HG02623 (cell line): ENCODE measurements at regions not wholly inside any gene's neighbourhood (a gene's known extent, or its start where the extent isn't known, plus 50 kb on each side); places are given as distances from the start of the nearest gene placed in this dataset.

Experiments used
- ATAC-seq: cut with Tn5 transposase; IDR thresholded peaks from one replicate; pipeline ENCODE4 v1.9.1; 2021; ENCODE audit warnings: moderate library complexity; ENCODE audit not compliant: unreplicated experiment

DNA sequence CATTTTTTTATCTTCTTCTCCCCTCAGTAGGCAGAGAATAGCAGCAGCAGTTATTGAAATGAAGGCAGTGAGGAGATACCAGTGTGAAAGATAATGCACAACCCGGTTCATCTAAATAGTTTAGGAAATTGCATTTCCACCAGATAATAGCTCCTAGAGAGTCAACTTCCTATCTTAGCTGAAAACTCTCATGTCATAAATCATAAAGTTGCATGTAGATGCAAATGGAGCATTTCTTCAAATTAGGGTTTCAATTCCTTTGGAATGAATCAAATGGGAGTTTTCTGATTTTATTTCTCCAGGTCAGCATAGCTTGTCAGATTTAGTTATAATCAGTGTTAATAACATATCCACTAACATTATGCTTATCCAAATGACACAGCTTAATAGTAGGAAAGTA lies 335.3 kb downstream of the CNTNAP4 start:
- no peak for ATAC-seq

DNA sequence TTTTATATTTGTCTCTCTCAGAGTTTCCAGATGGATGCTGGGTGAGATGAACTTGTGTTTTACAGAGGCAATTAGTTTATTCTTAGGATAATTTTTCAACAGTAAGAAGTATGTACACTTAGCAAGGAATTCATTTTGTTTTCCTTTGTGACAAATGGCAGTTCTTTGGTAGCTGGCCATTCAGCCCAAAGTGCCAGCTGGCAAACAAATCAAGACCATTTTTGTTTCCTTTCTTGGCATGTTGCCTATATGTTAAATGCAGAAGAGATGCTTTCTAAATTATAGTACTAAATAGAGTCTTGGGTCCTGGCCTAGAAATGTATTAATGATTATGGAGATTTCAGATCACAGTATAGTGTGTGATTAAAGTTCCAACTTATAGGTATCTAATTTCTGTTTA lies 337.1 kb downstream of the CNTNAP4 start:
- no peak for ATAC-seq

DNA sequence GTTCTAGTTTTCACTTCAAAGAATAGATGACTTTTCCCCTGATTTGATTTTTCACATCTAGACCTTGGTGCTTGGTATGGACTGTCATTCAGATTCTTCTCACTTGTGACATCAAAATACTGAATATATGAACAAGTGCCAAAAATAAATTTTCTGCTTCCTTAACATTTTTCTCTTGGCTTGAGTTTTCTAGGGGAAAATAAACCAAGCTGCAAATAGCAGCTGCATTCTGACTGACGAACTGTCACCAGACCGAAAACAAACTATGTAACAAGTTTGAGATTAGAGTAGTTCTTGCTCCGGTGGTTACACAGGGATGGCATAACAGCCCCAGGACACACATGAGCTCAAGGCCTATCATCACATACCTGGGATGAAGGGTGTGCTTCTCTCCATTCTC lies 345.7 kb downstream of the CNTNAP4 start:
- no peak for ATAC-seq

DNA sequence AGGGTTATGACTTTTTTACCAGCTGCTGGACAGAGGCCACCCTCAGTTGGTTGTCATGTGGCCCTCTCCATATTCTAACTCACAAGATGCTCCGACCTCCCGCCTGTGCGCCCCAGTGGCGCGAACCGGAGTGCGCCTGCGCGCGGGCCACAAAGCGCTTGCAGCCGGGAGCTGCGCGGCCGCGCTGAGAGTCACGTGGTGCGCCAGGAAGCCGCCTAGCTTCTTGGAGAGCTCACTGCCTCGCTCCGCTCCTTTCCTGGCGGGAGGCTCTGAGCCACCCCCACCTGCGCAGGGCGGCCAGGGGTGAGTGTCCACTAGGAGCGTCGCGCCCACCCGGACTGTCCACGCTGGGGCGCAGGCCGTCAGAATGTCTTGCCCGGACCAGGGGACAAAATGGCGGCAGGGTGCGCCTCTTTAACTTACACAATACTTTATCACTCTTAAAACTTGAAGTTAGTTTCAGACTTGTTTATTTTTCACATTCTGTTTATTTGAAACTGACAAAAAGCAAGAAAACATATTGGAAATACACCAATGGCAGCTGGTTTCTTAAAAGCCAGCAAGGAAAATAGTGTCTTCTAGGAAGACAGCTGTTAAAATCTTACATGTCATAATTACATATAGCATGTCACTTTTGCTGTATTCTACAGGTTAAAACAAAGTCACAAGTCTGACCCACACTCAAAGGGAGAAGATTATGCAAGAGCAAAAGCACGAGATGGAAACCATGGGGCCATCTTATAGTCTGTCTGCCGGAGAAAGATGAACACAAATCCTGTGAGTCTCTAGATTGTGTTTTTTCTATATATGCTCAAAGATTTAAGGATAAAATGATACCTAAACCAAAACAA lies 357.9 kb downstream of the CNTNAP4 start:
- no peak for ATAC-seq

DNA sequence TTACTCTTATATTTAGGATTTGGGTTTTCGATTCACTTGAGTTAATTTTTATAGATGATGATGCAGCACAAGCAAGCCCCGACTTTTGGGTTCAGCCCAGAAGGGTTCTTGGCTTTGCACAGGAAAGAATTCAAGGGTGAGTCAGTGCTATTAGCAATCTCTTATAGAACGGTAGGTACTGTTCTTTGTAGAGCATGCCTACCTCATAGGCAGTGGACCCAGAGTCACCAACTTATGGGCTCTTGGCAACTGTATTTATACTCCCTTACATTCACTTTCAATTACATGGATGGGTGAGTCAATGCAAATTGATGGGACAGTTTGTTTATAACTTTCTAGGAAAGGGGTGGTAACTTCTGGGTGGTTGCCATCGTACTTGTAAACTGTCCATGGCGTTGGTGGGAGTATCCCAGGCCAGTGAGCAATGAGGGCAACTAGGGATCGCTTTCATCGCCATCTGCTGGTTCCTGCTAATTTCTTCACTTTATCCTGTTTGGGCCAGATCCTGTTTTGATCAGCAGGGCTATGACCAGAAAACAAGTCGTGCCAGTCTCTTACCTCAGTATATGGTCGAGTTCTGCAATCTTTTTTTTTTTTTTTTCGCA lies 362.6 kb downstream of the CNTNAP4 start:
- peak; percentile 47 for ATAC-seq

DNA sequence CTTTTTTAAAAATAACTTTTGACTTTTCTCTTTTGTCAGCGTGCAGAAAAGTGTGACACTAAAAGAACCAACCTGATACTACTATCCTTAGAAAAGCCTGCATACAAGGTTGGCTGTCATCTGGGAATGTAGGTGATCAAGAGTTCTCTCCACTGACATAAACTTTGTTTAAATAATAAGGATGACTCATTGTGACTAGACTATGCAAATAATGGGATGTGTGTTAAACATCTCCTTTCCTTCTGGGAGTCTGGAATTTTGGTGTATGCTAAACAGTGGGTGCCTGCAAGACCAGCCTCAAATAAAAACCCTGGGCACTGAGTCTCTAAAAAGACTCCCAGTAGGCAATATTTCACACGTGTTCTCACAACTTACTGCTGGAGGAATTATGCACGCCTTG lies 373.4 kb downstream of the CNTNAP4 start:
- no peak for ATAC-seq

DNA sequence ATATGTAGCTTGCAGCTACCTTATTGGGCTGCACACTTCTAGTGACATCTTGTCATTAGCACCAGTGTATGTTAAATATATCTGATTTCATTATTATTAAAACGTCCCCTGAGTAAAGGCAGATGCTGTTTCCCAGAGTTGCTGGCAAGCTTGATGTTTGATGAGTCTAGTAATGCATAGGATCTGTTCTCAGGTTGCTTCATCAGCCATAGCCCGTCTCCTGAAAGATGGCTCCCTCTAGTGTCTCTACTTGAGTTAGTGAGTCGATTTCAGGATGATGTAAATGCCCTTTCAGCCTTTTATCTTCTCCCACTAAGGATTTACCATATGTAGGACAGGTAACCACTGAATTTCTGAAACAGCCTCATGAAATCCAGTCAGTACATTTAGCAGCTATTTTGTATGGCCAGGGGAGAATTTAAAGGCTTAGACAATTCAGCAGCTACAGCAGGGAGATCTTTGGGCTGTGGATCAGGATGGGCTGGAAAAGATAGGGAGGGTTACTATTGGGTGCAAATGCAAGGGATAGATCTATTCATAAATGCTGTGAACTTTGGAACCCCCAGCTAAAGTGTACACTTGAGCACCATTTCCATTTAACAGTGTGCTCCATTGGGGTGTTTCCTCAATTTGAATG lies 376.3 kb downstream of the CNTNAP4 start:
- ATAC-seq = peak; percentile 68

DNA sequence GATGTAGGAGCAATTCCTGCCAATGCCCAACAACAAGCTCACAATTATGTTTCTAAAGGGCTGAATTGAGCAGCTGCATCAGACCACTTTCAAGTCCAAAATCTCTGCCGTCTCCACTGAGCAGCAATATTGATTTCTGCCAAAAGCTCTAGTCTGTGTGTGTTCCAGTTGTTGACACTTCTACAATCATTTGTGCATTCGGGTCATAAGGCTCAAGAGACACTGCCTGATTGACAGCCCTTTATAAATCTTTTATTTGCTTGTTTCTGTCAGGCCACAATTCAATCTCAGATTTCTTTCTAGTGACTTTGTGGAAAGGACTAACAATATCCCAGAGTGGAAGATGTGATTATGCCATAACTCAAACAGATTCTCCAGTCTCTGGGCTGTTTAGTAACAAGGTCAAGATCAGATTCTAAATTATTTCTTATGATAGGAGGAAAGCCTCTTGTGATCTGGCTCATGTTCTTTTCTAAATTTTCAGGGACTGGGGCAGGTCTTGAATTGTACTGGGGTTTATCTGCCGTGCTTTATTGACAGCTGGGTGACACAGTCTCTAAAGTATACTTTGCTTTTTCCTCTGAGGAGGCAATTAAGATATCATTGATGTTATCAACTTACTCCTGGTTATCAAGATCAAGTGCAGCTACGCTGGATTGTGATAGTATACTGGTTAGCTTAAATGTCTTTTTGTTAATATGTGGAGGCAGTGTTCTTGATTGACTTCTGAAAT lies 377.1 kb downstream of the CNTNAP4 start:
- ATAC-seq = no peak

DNA sequence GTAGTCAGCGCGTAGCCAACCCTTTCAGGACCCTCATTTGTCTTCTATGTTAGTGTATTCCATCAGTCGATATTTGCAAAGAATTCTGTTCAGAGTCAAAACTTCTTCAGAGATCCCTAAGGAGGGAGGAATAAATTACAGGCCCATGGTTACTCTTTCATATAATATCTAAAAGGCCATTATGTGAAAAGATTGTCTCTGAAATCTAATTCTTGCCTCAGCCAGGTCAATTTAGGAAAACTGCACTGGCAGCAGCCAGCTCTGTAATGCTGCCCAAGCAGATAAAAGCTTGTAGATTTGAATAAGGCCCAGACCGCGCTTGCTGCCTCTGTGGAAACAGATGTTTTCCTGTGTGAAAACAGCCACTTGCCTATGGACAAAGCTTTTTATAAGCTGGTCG lies 379.8 kb downstream of the CNTNAP4 start:
- ATAC-seq = no peak

DNA sequence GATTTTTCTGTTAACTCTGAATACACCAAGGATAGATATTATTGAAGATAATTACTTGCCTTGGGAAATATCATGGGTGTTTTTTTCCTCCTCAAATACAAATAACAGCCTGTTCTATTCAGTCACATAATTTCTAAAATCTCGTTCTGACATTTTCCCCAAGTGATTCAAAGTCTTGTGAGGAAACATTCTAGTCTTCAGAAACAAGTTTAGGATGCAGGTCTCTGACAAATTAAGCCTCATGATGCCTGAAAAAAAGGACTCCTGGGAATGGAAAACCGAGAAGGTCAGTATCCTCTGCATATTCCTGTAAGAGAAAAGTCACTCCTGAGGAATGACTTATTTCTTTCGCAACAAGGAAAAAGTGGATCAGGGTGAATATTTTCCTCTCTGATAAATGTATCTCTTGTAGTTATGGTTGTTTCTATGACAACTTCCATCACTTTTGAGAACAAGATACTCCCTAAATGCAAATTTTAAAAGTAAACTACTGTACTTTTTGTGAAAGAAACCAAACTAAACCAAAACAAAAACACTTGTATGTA lies 384.6 kb downstream of the CNTNAP4 start:
- no peak for ATAC-seq

DNA sequence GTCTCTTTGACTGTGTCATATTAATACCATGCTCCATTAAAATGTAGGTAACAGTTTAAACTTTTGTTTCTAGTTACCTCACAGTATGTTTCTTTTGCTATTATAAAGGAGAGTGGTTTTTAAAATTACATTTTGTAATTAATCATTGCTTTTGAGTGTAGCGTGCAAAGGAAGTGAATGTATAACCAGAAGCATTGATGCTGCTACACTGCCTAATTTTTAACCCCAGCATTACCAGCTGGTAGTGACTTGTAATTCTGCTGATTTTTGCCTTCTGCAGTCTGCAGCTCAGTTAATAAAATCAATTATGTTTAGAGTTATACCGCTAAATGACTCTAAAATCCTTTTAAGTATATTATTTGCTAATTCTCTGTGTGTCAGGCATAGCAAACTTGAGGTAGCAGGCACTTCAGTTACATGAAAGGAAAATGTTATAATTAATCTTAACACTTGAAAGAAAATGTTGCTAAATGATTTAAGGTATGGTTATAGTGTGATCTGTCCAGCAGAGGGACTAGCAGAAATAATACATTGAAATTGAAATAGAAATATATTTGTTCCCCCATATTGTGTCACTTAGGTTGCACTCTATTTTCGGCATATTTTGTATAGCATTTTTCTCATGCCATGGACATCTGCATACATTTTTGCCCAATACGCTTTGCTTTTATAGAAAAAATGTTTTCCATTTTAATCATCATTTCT lies 388.5 kb downstream of the CNTNAP4 start:
- no peak for ATAC-seq

DNA sequence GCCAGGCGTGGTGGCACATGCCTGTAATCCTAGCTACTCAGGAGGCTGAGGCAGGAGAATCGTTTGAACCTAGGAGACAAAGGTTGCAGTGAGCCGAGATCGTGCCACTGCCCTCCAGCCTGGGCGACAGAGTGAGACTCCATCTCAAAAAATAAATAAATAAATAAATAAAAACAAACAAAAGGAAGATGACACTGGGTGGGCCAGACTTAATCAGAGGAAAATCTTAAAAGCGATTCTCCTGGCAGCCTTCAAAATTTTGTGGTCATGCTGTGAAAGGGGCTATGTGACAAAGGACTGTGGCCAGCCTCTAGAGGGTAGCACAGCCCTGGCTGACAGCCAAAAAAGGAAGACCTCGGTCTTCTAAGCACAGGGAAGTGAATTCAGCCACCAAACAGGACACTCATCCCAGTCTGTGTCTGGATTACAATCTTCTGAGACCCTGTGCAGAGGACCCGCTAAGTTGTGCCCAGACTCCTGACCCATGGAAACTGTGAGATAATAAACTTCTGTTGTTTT lies 391.1 kb downstream of the CNTNAP4 start:
- ATAC-seq = no peak

DNA sequence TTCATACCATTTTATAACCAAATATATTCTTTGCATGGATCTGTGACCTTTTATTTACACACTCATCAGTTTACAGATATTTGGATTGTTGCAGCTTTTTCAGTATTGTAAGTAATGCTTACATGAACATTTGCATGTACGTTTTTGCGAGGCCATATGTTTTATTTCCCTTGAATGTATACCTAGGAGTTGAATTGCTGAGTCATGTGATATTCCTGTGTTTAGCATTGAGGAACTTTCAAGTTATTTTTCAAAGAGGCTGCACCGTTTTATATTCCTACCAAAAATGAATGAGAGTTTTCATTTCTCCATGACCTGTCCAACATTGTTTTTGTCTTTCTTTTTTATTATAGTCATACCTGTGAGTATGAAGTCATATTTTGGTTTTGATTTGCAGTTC lies 392.1 kb downstream of the CNTNAP4 start:
- ATAC-seq = no peak

DNA sequence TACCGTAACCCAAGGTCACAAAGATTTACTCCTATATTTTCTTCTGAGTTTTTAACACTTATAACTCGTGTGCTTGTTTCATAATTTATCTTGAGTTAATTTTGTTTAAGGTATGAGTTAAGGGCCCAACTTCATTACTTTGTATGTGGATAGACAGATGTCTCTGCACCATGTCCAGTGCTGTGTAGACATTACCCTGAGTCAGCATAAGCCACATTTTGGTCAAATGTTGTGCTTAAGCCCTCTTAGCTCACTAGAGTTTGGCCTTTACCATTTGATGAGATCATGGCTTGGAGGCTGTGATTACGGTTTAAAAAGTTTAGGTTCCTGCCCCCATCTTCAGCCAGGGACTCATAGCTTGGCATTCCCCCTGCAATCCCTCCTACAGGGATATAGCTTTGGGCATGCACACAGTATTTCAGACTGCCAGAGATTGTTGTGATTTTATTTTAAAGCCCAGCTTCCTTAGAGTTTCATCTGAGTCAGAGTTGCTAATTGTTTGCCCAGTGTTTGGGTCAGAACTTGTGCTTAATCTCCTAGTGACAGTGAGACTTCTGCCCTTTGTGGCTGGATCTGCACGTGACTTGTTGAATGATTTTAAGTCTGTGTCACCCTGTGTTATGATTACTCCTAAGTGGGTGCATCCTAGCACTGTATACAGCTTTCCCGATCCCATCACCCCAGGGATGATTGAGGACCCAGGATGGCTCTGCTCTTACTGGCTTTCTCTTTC lies 393.1 kb downstream of the CNTNAP4 start:
- no peak for ATAC-seq

DNA sequence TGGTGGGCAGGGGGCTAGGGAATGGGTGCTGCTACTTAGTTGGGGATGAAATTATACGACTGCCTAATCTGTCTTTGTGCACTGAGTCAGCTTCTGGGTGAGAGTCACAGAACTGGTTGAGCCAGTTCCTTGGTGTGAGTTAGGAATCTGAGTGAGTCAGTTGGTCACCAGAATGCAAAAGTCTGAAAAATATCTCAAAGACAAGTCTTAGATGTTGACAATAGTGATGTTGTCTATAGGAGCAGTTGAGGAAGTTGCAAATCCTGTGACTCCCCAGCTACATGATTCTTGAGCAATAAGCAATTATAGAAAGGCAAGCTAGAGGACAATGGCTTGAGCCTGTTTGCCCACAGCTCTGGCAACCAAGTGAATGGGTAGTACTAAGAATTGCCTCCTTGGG lies 399.2 kb downstream of the CNTNAP4 start:
- no peak for ATAC-seq

DNA sequence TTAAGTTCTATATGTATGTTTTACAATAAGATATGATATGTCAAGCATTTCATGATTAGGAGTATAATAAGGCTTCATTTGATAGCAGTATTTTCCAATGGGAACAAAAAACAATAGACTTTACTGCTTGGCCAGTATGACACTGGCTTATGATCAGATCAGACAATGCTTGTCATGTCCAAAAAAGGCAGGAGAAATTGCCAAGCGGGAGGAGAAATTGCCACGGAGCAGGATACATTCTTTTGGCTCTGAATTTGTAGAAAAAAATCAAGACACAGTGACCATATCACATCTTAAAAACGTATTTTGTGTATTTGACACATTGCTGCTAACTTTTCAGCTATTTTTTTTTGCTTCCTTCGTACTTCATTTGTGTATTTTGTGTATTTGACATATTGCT lies 404.1 kb downstream of the CNTNAP4 start:
- ATAC-seq = no peak

DNA sequence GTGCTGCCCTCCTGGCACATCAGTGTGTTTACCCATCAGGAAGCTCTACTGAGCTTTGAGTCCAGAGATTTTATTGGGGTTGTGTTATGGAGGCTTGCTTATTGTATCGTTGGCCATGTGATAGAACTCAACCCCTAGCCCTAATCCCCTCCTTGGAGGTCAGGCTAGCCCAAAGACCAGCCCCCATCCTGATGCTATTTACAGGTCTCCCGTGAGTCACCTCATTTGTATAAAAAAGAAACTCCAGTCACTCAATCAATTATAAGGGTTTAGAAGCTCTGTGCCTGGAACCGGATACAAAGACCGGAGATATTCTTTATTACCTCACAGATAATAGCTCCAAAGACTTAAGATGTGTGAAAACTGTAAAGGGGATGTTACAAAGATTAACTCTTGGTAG lies 405.9 kb downstream of the CNTNAP4 start:
- ATAC-seq = no peak

DNA sequence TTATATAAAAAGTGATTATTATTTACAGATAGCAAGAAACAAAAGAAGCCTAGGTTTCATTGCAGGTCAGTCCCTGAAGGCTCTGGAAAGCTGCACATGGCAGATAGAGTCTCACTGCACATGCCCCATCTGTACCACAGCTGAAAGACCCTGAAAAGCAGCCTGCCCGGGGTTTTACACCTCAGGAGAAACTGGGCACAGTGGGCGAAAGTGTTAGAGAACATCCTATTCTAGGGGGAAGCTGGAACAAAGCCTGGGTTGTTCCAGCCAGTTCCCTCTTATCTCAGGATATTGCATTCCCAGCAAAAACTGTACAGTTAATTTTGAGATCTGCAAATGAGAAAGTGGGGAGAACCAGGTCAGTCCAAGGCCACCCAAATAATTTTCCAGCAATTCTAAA lies 419.7 kb downstream of the CNTNAP4 start:
- no peak for ATAC-seq

DNA sequence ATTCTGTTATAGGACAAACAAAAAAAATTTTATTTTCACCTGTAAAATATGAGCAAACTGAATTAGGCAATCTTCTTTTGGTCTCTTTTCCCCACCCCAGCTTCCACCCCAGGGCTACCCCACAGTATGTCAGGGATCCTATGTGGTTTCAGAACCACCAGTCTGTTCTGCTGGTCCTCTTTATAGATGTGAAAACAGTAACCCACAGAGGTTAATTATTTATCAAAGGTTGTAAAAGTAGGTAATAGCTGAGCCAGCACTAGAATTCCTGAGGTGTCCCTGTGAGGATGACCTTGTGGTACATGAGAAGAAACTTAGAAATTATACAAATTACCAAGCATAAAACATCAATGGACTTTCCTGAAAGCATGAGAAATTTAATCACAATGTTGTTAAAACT lies 428.7 kb downstream of the CNTNAP4 start:
- ATAC-seq = no peak

DNA sequence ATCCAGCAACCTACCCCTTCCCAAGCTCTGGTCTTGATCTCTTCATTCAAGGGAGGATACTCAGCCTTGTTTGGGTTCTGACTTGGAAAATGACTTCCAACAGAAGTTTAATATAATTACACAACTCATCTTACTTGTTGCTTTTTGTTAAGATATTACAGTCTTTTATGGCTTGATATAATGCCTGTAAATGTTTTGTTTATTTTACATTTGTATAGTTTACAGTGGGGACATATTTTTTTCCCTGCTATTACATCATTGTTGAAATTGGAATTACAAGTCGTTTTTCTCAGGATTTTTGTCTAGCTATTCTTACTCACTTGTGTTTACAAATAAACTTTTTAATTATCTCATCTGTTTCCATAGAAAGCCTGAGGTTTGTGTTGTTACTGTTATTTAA lies 436.0 kb downstream of the CNTNAP4 start:
- no peak for ATAC-seq
